Right renal cortex interstitium (tissue), 3 donors: ENCODE measurements at regions not wholly inside any gene's neighbourhood (a gene's known extent, or its start where the extent isn't known, plus 50 kb on each side); places are given as distances from the start of the nearest gene placed in this dataset.

Experiments used
- DNase-seq, 3 donors: peaks; one replicate each; pipeline ENCODE4 v3.0.0-alpha.2; 2013; ENCODE audit warnings: low read depth in 3 of 3, low spot score in 2 of 3

DNA sequence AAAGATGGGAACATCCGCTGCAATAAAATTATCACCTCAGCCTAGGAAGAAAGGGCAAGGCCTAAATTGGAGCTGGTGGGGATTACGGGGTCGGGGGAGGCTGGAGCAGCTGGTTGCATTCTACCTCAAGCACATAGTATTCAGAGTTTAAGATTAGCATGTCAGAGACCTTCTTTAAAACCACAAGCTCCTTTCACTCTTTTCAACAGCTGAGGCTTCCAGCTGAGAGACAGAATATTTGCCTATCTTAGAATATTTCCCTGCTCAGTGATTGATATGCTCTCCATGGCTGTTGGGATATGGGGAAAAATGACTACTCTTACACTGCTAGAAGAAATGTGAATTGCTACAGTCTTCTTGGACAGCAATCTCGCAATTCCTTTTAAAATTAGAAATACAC is 248.6 kb downstream of the TBX15 start:
- DNase-seq = no peak

DNA sequence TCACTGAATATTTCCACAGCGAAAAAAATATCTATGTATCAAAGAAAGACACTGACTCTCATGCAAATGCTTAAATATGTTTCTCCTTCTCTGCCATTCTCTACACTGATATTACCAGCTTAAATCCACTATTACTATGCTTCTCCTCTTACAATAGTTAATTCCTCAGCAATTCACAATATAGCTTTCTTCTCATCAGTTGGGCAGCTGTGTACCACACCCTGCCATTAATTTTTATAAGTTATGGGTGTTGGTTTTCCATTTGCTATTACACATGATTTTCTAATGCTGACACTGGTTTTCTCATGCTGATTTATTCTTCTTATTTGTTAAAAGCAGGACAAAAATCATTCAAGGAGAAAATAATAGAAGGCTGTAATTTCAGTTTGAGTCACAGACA is 251.8 kb downstream of the TBX15 start:
- no peak for DNase-seq

DNA sequence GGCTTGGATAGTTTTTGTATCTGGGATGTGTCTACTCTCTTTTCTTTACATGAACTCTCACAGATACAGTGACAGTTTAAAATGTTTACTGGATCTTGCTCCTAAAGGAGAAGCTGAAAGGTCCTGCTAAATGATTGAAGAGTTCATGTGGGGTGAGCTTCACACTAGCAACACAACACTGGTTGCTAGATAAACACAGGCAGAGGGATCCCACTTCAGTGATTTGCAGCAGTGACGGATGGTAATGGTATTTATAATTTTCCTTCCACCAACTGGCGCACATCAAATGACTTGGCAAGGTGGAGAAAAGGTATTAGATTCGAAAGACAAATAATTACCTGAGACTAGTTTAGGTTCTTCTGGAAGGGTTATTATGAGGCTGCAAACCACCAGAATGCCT is 270.2 kb downstream of the TBX15 start:
- DNase-seq = peak; percentile 3 to 40 (median 7)

DNA sequence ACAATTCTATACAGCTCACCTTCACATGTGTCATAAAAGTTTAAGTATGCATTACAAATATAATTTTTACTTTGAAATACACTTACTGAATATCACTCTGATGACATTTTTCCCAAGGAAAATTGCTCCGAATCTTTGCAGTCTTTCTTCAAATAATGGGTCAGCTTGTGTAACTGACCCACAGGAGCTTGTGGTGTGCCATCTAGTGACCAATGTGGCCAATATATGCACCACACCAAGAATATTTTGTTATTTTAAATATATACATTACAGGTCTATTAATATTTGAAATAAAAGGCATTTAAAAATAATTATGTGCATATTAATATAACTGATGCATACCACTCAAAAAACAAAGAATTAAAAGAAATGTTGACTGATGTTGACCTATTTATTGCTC is 271.4 kb downstream of the TBX15 start:
- no peak for DNase-seq

DNA sequence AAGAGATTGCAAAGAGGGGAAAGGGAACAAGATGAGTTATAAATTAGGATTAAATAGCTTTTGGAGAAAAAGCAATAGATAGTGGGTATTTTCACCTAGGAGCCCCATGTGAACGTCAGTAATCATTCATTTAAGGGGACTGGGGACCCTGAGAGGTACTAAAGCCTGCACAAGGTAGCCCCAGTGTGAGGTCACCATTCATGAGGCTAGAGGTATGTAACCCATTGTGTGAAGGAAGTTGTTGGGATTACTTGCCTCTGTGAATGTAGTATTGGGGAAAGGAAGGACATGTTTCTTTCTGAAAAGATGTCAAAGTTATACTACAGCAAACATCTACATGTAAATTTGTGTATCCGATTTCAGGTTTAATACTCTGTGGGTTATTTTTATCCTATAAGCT is 276.8 kb downstream of the TBX15 start:
- no peak for DNase-seq

DNA sequence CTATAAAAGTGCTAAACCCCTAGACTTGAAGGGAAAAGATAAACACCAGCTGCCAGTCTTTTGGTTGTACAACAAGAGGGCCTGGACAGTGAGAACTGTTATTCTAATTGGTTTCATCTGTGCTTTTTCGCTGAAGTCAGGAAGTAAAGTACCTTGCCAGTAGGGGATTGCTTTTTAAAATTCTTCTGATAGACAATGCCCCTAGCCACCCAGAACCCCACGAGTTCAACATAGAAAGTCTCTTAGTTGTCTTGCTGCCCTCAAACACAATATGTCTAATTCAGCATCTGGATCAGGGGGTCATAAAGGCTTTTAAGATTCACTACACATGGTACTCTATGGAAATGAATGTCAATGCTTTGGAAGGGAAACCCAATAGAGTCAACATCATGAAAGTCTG is 289.2 kb downstream of the TBX15 start:
- no peak for DNase-seq

DNA sequence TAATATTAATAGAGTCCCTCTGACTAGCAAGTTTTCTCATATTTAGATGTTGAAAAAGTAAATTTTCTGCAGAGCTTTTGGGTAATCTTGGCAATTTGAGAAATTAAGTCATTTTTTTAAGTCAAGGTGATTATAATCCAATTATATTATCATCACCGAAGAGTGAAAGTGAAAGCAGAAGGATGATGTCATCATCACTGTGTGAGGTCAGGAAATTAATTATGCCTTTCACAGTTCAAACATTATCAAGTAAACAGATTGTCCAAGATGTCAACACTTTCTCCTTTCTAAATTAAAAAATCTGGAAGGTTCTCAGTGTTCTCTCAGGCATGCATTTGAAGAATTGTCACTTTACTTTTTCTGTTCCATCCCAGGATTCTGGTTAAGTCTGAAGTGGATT is 296.0 kb downstream of the TBX15 start:
- DNase-seq = no peak

DNA sequence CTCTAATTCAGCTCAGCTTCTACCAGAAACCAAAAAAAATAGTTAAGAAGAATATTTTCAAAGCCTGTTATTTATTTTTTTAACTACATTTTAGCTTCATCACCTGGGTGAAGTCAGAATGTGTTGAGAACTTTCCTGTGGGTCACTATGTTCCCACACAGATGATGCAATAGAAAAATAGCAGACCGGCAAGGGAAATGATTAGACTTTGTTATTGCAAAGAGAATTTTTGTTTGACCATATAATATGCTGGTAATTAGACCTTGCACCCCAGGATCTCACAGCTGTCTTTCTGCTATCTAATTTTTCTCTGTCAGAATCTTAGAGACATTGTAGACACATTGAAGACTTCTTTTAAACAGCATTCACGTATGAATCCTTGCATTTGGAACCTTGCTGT is 299.3 kb downstream of the TBX15 start:
- no peak for DNase-seq

DNA sequence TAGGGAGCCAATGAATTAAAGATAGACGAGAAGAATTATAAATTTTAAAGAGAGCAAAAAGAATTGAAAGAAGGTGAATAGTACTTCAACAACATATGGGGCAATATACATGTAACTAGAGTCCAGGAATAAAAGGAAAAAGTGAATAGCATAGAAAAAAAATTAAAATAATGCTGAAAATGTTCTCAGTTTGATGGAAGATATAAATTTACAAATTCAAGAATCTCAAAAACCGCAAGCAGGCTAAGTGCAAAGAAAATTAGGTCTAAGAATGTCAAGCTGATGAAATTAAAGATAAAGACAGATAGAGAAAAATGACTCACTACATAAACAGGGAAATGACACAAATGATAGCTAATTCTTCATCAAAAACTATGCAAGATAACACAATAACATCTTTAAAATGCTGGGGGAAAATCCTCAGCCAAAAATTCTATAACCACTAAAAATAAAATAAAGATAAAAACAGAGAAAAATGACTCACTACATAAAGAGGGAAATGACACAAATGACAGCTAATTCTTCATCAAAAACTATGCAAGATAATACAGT is 326.3 kb downstream of the TBX15 start:
- no peak for DNase-seq

DNA sequence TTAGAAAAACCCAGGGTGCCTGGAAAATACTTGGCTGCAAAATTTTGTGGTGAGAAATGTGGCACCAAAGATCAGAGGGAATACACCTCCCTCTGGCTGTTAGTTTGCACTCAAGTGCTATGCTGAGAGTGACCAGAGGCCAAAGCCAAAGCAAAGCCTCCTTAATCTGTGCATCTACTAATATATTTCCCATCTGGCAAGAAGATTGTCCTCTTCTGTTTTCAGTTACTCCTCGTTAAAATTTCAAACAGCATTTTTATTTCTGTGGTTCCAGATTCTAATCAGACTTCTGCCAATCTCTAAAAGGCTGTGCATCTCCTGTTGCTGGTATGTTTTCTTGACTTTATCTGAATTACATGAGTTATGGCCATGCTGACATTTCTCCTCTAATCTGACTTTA is 327.4 kb downstream of the TBX15 start:
- no peak for DNase-seq

DNA sequence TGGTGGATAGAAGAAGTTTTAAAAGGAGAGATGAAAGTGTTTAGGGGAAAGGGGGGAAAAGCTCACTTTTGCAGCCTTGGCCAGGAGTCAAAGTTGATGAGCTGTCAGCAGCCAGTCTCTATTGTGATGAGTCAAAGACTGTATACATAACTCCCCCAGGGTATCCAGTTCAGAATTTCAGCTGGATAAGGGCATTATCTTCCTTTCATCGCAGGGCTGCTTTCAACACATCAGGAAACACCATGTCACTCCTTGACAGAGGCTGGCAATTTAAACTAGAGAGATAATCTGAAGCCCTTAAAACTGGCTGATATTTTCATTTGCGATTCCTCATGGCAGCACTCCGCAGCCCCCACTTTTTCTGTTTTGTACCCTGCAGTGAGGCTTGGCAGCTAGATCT is 328.5 kb downstream of the TBX15 start:
- DNase-seq = no peak

DNA sequence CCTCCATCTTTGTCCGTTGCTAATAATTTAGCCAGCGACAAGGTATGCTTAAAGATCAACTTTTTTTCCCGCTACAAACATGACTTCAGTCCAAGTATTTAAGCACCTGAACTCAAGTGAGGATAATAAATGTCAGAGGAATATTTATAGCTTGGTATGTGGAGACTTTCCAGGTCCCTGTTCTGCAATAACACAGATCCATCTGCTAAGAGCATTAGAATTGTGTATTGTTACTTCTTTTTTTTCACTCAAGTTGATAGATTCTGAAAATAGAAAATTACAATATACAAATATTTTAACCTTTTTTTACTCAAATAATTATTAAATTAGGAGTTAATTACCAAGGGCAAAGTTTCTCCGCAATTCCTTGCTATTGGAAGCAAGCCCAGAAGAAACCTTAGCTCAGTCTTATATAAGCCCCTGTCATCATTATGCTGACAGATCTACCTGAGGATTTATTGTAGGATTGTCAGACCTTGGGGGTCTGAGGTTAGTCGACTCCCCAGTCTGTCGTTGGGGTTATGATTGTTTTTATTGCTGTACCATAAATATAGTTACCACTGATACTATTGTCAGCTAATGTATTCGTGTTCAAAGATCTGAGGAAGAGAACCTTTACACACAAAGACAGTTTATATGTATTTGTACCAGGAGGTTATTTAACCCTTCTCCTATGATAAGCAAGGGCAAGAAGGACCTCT is 337.9 kb downstream of the TBX15 start:
- DNase-seq = peak in 2 of 3 donors; percentile 13 to 19

DNA sequence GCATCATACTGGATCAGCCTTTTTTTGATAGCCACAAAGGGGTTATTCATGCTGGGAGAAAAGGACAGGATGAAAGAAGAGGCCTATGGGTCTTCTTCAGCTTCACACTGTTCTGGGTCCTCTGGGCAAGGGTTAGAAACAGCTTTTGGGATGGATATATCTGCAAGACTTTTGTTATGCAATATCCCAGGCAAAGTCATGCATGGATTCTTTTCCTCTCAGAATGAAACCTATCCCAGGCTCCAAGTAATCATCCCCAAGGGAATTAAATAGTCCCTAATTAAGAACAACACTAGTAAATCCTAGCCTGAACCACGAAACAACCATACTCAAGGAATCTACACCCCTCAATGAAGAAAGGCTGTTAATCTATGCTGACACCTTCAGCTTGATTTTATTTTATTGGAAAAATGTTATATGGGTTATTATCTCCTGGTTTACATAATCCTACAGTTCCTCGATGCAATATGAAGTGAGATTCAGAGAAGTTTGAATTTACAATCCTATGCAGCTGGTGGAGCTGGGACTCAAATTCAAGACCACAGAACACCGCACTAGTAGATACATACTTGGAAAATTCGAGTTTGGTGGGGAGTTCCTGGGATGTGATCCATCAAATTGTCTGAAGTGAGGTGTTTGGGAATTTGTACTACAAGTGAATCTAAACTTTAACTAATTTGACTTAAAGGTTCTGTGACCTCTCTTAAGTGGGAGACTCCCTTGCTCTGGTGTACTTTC is 338.6 kb downstream of the TBX15 start:
- DNase-seq = no peak

DNA sequence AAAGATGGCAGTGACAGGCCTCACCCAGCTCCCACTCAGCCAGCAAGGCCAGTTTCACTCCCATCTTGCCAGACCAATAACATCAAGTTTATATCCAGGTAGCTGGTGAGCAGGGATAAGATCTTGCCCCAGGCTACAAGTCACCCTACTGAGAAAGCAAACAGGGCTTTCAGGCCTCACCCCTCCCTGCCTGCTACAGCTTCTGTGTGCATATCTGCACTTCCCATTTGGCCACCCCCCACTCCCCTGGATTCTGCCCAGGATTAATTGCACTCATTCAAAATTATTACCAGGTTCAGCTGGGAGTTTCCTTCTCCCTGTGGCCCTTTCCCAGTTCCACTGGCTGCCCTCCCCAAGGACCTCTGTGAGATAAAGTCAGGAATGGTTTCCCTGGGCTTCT is 352.1 kb downstream of the TBX15 start:
- DNase-seq = no peak

DNA sequence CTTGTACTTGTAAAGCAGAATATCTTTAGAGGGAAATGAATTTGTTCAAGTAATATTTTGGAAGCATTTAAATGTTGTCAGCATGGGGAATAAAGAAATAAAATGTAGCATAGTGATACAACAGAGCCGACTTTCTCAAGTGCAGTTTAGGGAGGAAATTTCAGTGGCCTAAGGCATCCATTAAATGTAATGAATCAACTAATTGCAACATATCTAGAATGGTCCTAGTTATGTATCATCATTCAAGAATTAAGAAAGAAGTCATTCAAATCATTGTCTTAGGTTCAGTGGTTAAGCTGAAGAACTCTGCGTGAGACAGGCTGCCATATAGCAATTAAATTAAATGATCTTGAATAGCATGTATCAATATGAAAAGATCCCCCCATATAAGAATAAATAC is 360.7 kb downstream of the TBX15 start:
- no peak for DNase-seq

DNA sequence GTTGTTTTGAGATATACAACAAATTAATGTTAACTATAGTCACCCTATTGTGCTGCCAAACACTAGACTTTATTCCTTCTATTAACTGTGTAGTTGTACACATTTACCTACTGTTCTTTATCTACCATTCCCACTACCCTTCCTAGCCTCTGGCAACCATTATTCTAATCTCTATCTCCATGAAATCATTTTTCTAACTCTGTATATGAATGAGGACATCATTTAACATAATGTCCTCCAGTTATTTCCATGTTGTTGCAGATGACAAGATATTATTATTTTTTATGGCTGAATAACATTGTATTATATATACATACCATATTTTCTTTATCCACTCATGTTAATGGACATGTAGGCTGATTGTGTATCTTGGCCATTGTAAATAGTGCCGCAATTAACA is 366.3 kb downstream of the TBX15 start:
- DNase-seq = no peak

DNA sequence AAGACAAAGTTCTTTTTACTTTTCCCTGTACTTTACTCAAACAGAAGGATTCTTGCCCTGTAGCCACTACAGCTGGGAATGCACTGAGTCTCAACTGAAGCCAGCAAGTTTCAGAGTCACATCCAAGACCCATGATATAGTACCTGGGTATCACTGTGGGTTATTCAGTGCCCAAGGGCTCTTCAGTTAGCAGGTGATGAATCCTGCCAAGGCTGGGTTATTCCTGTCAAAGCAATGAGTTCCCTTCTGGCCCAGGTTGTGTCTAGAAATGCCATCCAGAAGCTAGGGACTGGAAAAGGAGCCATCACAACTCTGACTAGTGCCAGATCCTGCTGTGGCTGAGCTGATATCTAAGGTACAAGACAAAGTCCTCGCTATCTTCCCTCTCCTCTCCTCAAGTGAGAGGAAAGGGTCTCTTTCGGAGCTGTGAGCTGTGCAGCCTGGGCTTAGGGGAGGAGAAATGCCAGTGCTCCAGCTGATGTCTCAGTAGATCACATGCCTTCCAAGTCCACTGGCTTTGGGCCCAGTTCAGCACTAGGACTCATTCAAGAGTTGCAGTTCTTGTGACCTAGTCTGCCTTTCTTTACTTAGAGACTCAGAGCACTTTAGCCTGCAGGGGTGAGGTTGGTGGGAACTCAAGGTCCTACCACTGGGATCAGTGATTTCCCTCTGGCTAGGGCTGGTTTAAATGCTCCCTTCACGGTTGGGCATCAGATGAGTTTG is 369.4 kb downstream of the TBX15 start:
- no peak for DNase-seq

DNA sequence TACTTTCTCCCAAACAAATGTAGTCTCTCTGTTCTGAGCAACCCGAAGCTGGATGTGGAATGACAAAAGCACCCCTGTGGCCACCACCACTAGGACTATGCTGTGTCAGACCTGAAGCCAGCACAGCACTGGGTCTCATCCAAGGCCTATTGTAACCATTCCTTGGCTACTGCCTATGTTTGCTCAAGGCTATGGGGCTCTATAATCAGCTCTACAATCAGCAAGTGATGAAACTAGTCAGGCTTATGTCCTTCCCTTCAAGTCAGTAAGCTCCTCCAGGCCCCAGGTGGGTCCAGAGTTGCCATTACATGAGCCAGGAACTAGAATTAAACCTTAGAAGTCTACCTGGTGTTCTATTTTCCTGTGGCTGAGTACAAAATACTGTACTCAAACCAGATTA is 370.2 kb downstream of the TBX15 start:
- no peak for DNase-seq

DNA sequence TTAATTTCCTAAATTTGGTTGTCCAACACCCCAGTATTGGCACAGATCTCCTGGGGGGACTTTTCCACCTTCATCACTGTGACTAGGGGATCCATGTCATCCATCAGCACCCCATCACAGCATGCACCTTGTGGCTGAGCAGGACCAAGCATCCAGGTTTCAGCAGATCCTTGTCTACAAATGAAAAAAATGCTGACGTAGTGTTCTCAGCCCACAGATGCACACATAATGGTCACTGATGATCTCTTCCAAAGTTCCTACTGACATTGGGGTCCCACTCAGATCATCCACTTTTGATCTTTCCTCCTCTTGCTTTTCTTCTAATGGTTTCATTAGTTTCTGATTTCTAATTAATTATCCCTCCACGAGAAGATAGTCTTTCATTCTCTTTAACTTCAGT is 373.1 kb downstream of the TBX15 start:
- no peak for DNase-seq

DNA sequence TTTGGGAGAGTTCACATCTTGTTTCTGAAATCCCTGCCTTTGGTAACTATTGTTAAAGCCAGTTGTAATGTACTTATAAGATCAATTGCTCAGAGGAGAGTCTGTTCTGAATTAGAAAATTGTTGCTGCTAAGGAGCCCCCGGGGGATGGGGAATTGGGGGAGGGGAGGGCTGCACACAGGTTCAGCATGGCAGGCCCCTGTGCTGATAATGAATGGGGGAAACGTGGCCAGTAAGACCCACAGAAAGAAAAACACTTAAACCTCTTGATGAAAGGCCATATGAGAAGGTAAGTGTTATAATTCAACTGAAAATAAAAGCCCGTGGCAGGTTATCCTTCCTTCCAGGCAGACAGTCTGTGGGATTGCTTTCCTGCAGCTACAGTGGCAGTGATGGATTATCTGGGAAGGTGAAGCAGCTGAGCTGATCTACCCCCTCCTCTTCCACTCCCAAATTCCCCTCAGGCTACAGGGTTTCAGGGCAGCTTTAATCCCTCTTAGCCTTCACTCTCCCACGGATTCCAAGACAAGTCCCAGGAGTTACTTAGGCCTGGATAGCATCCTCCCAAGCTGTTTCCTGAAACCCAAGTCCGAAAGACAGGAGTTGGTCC is 398.8 kb downstream of the TBX15 start:
- peak in 1 of 3 donors; percentile 3 for DNase-seq

DNA sequence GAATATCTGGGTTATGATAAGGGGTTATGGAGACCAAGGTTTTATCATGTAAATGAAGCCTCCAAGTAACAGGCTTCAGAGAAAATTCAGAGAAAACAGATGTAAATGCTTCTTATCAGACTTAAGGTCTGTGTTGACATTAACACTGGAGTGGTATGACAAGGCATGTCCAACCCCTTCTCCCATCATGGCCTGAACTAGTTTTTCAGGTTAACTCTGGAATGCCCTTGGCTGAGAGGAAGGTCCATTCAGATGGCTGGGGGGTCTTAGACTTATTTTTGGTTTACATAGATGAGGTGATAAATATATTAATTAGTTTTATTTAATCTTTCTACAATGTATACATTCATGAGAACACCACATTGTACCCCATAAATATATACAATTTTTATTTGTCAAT is 399.6 kb downstream of the TBX15 start:
- DNase-seq = no peak
